Suprapubic skin (tissue), 4 donors: ENCODE measurements at regions not wholly inside any gene's neighbourhood (a gene's known extent, or its start where the extent isn't known, plus 50 kb on each side); places are given as distances from the start of the nearest gene placed in this dataset.

Experiments used
- CTCF ChIP-seq, 2 donors: fragments of 200-600 bp in 1 of 2; fragments of 450-650 bp in 1 of 2; sonication (generic) in 1 of 2; IDR thresholded peaks; one replicate each; pipeline ENCODE4 v1.5.1; 2016 to 2019; ENCODE audit warnings: antibody characterized with exemption in 2 of 2, mild to moderate bottlenecking in 1 of 2, moderate library complexity in 1 of 2
- EP300 ChIP-seq: sonication (generic); formaldehyde crosslinking; IDR thresholded peaks from one replicate; pipeline ENCODE4 v1.6.1; 2017; ENCODE audit warnings: antibody characterized with exemption
- POLR2A ChIP-seq, 2 donors: fragments of 450-650 bp; IDR thresholded peaks; one replicate each; pipeline ENCODE4 v1.6.1; 2017; ENCODE audit warnings: antibody characterized with exemption in 2 of 2, mild to moderate bottlenecking in 2 of 2, moderate library complexity in 2 of 2
- POLR2AphosphoS5 ChIP-seq, 3 donors: sonication (generic); formaldehyde crosslinking; IDR thresholded peaks; one replicate each; pipeline ENCODE4 v1.6.1; 2017; ENCODE audit warnings: antibody characterized with exemption in 3 of 3

GRCh38 chr5:97406946-97407676, 224.1 kb upstream of the RIOK2 start:
- TF ChIP-seq CTCF (IDR thresholded peaks at IDR 0.05) (no peak), POLR2AphosphoS5 (IDR thresholded peaks at IDR 0.05) (no peak), POLR2A (IDR thresholded peaks at IDR 0.05) (no peak), EP300 (no peak)
